KBM-7 (cell line): ENCODE measurements at regions not wholly inside any gene's neighbourhood (a gene's known extent, or its start where the extent isn't known, plus 50 kb on each side); places are given as distances from the start of the nearest gene placed in this dataset.

Experiments
- DNase-seq: peaks from one replicate; pipeline ENCODE4 v3.0.0-alpha.2; 2015
- in situ Hi-C: fragments of 300-500 bp; cut with MboI; formaldehyde crosslinking; loops from 2 replicates; pipeline ENCODE4 v1.14.3; 2020; ENCODE audit warnings: low sequenced_read_pairs, low pct_unique_long_range_greater_than_20kb, mixed read lengths

GRCh38 chr17:34098699-34099098, 156.4 kb upstream of the CCL2 start:
- in situ Hi-C loops = no loop called here

GRCh38 chr17:34099859-34100515, 155.1 kb upstream of the CCL2 start:
- in situ Hi-C loops = no loop called here

More at GRCh38 chr17:34098699-34099098, 156.4 kb upstream of the CCL2 start:
- no peak for DNase-seq

GRCh38 chr17:34107019-34107418, 148.1 kb upstream of the CCL2 start:
- in situ Hi-C loops = no loop called here

More at GRCh38 chr17:34099859-34100515, 155.1 kb upstream of the CCL2 start:
- no peak for DNase-seq

GRCh38 chr17:34110315-34110714, 144.8 kb upstream of the CCL2 start:
- in situ Hi-C loops = no loop called here
- no peak for DNase-seq

More at GRCh38 chr17:34107019-34107418, 148.1 kb upstream of the CCL2 start:
- DNase-seq = no peak

- in situ Hi-C loops = no loop called here
- DNase-seq = no peak
These were observed 142.0 kb upstream of the CCL2 start for GRCh38 chr17:34113089-34113488.

- no peak for DNase-seq
- in situ Hi-C loops = no loop called here
These were observed 140.9 kb upstream of the CCL2 start for GRCh38 chr17:34114174-34114573.

GRCh38 chr17:34116306-34116705, 138.8 kb upstream of the CCL2 start:
- no peak for DNase-seq
- in situ Hi-C loops = no loop called here

GRCh38 chr17:34117332-34117731, 137.8 kb upstream of the CCL2 start:
- in situ Hi-C loops = no loop called here
- DNase-seq = no peak

- in situ Hi-C loops = no loop called here
- DNase-seq = no peak
These were observed 137.3 kb upstream of the CCL2 start for GRCh38 chr17:34117811-34118210.

- in situ Hi-C loops = no loop called here
- no peak for DNase-seq
These were observed 136.5 kb upstream of the CCL2 start for GRCh38 chr17:34118564-34118963.

GRCh38 chr17:34121311-34121710, 133.8 kb upstream of the CCL2 start:
- in situ Hi-C loops = no loop called here
- no peak for DNase-seq

- in situ Hi-C loops = no loop called here
- no peak for DNase-seq
These were observed 132.6 kb upstream of the CCL2 start for GRCh38 chr17:34122515-34122914.

GRCh38 chr17:34125010-34125409, 130.1 kb upstream of the CCL2 start:
- in situ Hi-C loops = no loop called here
- no peak for DNase-seq

GRCh38 chr17:34125921-34126320, 129.2 kb upstream of the CCL2 start:
- in situ Hi-C loops = no loop called here
- no peak for DNase-seq

GRCh38 chr17:34126496-34126895, 128.6 kb upstream of the CCL2 start:
- in situ Hi-C loops = no loop called here

GRCh38 chr17:34126965-34127364, 128.1 kb upstream of the CCL2 start:
- in situ Hi-C loops = no loop called here

More at GRCh38 chr17:34126496-34126895, 128.6 kb upstream of the CCL2 start:
- no peak for DNase-seq

GRCh38 chr17:34130544-34130943, 124.5 kb upstream of the CCL2 start:
- no peak for DNase-seq
- in situ Hi-C loops = no loop called here

More at GRCh38 chr17:34126965-34127364, 128.1 kb upstream of the CCL2 start:
- no peak for DNase-seq

GRCh38 chr17:34131386-34131785, 123.7 kb upstream of the CCL2 start:
- in situ Hi-C loops = no loop called here
- DNase-seq = no peak

GRCh38 chr17:34133350-34133749, 121.7 kb upstream of the CCL2 start:
- in situ Hi-C loops = no loop called here
- no peak for DNase-seq

GRCh38 chr17:34135841-34136240, 119.2 kb upstream of the CCL2 start:
- in situ Hi-C loops = no loop called here
- DNase-seq = no peak

GRCh38 chr17:34140006-34140405, 115.1 kb upstream of the CCL2 start:
- in situ Hi-C loops = no loop called here
- DNase-seq = no peak
